Stimulated activated CD4-positive, alpha-beta T cell treated with anti-CD3 and anti-CD28 coated beads, TNF-alpha, amount 100 ng/mL, for 24 hours (primary cell): ENCODE measurements at regions not wholly inside any gene's neighbourhood (a gene's known extent, or its start where the extent isn't known, plus 50 kb on each side); places are given as distances from the start of the nearest gene placed in this dataset.

Experiments
- DNase-seq, 3 experiments: peaks; one replicate each; pipeline ENCODE4 v3.0.0-alpha.2; 2020; ENCODE audit warnings: low read depth in 3 of 3

DNA sequence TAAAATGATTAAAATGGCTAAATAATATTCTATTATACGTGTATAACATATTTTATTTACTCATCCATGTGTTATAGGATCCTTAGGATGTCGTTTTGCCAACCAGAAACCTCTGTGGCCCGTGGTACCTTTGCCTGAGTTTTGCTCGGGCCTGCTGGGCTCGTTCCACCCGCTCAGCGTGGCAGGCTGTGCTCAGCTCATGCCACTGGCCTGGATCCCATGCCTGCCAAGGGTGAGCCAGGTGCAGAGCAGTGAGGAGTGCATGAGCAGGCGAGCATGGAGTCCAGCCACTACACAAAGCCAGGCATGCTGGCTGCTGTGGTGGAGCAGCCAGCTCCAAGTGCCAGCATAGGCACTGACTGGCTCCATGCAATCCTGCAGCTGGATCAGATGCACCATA is 417.2 kb downstream of the TTLL7 start:
- DNase-seq, result no peak

DNA sequence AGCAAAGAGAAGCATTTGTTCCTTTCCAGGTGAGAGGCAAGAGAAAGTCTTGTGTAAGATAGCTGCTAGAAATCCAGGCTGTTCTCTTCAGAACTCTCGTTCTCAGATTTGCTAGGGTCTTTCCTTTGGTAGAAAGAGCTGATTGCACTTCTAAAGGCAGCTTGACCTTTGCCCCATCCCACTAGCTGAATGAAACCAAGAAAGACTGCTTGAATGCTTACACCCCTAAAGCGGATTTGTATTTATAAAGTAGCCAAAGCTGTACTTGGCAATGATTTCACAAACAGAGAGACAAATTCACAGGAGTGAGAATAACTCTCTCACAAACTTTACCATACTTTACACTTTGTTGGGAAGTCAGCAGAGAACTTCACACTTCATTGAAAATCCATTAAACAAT is 424.1 kb downstream of the TTLL7 start:
- DNase-seq, result no peak

GRCh38 chr1:83573776-83574175 is 425.2 kb downstream of the TTLL7 start:
- DNase-seq, result no peak

DNA sequence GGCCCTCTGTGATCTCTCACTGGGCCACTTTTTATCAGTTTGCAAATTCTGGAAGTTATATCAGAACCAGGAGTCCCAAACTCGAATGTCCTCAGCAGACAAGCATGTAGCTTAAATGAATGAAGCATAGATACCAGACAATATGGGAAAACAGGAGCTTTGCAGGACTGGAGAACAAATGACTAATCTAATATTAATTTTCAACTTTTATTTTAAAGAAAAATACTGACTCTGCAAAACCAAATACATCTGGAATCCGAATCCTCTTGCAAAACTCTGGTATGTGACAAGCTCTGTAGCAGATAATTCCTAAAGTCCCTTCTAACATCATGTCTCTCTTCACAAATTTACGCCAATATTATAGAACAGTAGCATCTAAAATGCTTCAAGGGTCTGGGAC is 427.4 kb downstream of the TTLL7 start:
- DNase-seq, result no peak

DNA sequence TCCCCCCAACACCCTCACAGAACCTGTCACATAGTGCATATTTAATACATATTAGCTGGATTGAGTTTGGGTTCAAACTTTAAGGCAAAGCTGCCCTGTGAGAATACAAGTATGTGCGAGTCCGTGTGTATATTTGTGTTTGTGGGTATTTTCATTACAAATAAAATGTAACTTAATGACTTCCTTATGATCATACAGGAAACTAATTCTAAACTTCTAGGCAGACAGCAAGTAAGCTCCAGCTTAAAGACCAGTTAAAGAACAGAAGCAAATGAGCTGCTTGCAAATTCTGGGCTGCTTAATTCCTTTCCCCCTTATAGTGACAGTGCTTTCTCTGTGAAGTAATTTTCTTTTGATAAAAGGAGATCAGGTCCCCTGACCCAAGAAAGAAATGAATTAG is 437.6 kb downstream of the TTLL7 start:
- no peak for DNase-seq

DNA sequence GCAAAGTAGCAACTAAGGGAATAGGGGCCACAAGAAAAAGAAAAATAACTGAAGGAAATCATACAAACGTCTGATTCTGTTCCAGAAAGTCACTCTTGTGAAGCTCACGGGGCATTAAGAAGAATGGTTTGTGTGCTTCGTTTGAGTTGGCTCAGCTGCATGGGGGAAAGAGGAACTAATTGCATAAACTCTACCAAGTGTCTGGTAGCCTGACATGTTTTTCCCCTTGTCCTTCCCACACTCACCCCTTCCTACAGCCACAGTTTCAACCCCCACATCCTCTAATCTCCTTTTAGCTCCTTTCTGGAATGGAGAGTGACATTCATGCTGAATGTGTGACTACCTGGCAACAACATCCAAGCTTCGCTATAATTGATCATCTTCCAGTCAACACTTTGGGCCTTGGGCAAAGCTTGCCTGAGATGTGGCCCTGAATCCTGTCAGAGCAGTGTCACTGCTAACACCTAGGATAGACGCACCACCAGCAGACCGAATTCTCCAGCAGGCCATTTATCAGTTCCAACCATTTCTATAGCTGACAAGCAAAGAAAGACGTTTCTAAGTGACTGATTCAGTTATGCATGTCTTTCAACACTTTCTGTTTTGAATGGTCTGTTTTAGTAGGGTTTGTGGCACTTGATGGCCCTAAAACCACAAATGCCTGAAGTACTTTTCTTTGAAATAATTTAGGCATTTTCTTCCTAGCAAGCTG is 439.6 kb downstream of the TTLL7 start:
- no peak for DNase-seq

- no peak for DNase-seq
Measured at GRCh38 chr1:83555871-83556270, 443.1 kb downstream of the TTLL7 start.

GRCh38 chr1:83554174-83554573 is 444.8 kb downstream of the TTLL7 start:
- DNase-seq, result no peak

- DNase-seq, result no peak
Measured at GRCh38 chr1:83552820-83553219, 446.1 kb downstream of the TTLL7 start.

GRCh38 chr1:83548311-83548710 is 450.6 kb downstream of the TTLL7 start:
- DNase-seq, result no peak

- DNase-seq, result no peak
Measured at GRCh38 chr1:83547901-83548300, 451.0 kb downstream of the TTLL7 start.

DNA sequence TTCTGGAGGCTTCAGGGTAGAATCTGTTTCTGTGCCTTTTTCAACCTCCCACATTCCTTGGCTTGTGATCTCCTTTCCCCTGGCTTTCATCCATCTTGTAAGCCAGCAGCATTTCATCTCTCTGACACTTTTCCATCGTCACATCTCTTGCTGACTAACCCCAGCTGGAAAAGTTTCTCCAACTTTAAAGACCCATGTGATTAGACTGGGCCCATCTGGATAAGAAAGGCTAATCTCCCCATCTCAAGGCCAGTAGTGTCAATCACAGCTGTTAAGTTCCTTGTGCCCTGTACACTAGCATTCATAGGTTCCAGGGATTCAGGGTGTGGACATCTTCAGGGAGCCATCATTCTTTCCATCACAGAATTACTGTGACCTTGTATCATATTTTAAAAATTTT is 452.1 kb downstream of the TTLL7 start:
- DNase-seq, result no peak

GRCh38 chr1:83545066-83545862 is 453.7 kb downstream of the TTLL7 start:
- DNase-seq, result no peak

GRCh38 chr1:83543222-83543973 is 455.5 kb downstream of the TTLL7 start:
- DNase-seq, result no peak

DNA sequence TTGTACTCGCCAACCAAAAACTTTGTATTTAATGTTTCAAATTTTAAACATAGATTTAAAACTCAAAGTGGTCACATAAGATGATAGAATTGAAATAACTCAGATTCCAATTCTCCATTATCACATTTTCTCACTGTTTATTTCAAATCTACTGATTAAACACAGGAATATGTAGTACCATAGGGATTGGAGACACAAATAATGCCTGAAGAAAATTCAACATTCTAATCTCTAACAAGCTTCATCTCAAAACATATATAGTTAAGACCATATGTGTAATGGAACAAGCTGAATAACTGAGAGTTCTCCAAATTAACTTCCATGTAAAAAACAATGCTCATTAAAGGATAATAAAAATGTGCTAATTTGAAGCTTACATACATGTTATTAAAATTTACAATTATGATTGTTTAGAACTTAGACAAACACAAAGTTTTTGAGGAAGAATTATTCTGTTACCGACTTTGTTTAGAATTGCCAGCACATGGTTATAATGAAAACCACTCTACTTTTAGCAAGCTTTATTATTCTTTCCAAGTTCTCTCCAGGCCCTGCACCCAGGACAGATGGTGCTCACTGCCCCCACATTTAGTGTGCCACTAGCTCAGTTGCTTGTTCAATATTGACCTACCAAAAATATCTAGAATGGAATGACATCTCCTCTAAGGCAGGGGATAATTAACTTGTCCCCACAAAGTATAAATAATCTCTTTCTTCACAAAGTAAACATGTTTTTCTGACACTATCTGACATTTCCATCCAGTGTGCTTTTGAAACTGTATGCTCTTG is 467.2 kb downstream of the TTLL7 start:
- DNase-seq, result no peak

DNA sequence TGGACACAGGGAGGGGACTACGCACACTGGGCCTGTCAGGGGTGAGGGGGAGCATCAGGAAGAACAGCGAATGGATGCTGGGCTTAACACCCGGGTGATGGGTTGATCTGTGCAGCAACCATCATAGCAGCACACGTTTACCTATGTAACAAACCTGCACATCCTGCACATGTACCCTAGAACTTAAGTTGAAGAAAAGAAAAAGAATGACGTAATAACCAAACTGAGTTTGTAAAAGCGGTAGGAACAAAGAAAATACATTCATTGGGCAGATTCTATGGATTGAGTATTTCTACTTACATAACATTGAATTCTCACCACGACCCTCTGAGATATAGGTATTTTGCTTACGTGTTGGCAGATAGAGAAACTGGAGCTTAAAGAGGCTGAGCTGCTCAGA is 468.4 kb downstream of the TTLL7 start:
- DNase-seq, result no peak

- no peak for DNase-seq
Measured at GRCh38 chr1:83527987-83528386, 470.9 kb downstream of the TTLL7 start.

- no peak for DNase-seq
Measured at GRCh38 chr1:83520797-83521196, 478.1 kb downstream of the TTLL7 start.

DNA sequence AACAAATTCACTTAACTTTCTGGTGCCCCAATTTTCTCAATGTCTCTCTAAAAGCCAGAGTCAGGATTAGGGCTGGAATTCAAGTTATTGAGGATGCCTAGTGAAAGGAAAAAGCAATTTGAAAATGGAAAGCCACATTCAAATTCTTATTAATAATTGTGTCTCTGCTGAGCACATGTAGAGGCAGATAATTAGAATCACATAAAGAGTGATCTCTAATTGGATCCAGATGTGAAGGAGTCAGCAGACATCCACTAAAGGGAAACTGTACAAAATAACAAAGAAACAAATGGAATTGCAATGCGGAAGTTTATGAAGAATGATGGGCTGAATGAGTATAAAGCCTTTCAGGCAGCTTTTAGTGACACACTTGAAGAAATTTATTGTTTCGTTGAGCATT is 482.6 kb downstream of the TTLL7 start:
- DNase-seq, result no peak

DNA sequence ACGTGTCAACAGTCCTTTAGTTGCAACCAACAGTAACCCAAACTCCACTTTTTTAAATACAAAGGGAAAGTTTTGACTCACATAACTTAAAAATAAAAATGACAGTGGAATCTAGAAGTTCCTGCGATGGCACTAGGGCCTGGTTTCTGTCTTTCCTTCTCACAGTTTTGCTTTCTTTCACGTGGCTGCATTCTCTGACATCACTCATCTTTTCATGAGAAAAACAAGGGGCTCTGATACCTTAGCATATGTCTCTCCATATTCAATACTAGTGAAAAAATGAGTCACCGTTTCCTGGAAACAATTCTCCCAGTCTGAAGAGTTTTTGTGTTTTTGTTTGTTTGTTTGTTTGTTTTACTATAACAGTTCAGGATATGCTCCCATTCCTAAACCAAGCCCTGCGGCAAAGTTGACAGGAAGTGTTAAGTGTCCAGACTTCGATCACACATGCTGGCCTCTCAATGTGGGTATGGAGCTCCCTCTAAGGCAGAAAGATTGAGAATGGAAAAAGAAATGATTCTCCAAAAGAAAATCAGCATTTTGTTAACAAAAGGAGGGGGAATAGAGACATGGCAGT is 483.3 kb downstream of the TTLL7 start:
- no peak for DNase-seq

GRCh38 chr1:83512373-83513193 is 486.3 kb downstream of the TTLL7 start:
- no peak for DNase-seq
